HEK293 (cell line): ENCODE measurements at regions not wholly inside any gene's neighbourhood (a gene's known extent, or its start where the extent isn't known, plus 50 kb on each side); places are given as distances from the start of the nearest gene placed in this dataset.
A peak's percentile ranks its signal among the peaks of the same experiment; 100 is the strongest.

Source experiments
- CTCF ChIA-PET: fragments of 350-600 bp; formaldehyde crosslinking; extraction: SDS; loops from one replicate; lab custom pipeline; 2021; ENCODE audit warnings: antibody characterized with exemption; lab: Yijun Ruan, JAX
- POLR2A ChIA-PET: fragments of 300-600 bp; formaldehyde crosslinking; extraction: SDS; loops from one replicate; lab custom pipeline; 2020; ENCODE audit warnings: antibody characterized with exemption, inconsistent platforms; lab: Yijun Ruan, JAX
- H3K27ac ChIP-seq: fragments of 200-500 bp; sonication (Bioruptor generic); 2 replicates; pipeline ENCODE4 v1.5.1; 2014; ENCODE audit warnings: low read depth, low read length, control low read depth, inconsistent platforms; ENCODE audit errors: extremely low read depth
- H3K36me3 ChIP-seq, 2 experiments: fragments of 200-500 bp in 1 of 2; sonication (Bioruptor generic) in 1 of 2; 1 replicate in 1 of 2; 2 replicates in 1 of 2; pipeline ENCODE4 v1.5.1; 2014 to 2017; ENCODE audit warnings: inconsistent platforms in 2 of 2, low read length in 2 of 2; ENCODE audit not compliant: control insufficient read depth in 2 of 2, insufficient read depth in 1 of 2
- H3K4me1 ChIP-seq: fragments of 200-500 bp; sonication (Bioruptor generic); 2 replicates; pipeline ENCODE4 v1.5.1; 2014; ENCODE audit warnings: mild to moderate bottlenecking, low read length, inconsistent platforms; ENCODE audit not compliant: control insufficient read depth, insufficient read depth
- H3K4me3 ChIP-seq: 2 replicates; pipeline ENCODE4 v1.5.1; 2011; ENCODE audit warnings: low read depth, mild to moderate bottlenecking, control low read depth, low read length, moderate library complexity
- H3K9me3 ChIP-seq: fragments of 200-500 bp; sonication (Bioruptor generic); 2 replicates; pipeline ENCODE4 v1.5.1; 2014; ENCODE audit warnings: low read depth, low read length, inconsistent platforms; ENCODE audit not compliant: control insufficient read depth, insufficient read depth
- GLIS1 ChIP-seq: fragments of 450-650 bp; formaldehyde crosslinking; IDR thresholded peaks from 2 replicates; pipeline ENCODE4 v1.5.1; 2016; ENCODE audit warnings: missing biosample characterization, missing genetic modification characterization
- KLF9 ChIP-seq: fragments of 450-650 bp; formaldehyde crosslinking; IDR thresholded peaks from 2 replicates; pipeline ENCODE4 v1.5.1; 2016; ENCODE audit warnings: missing biosample characterization, missing genetic modification characterization, low read depth
- SCRT2 ChIP-seq: fragments of 450-650 bp; formaldehyde crosslinking; IDR thresholded peaks from 2 replicates; pipeline ENCODE4 v1.5.1; 2016; ENCODE audit warnings: missing biosample characterization, missing genetic modification characterization
- YY2 ChIP-seq: fragments of 450-650 bp; formaldehyde crosslinking; IDR thresholded peaks from 2 replicates; pipeline ENCODE4 v1.5.1; 2016; ENCODE audit warnings: missing biosample characterization, missing genetic modification characterization
- ZBTB17 ChIP-seq: fragments of 450-650 bp; formaldehyde crosslinking; IDR thresholded peaks from 2 replicates; pipeline ENCODE4 v1.5.1; 2016; ENCODE audit warnings: missing biosample characterization, missing genetic modification characterization
- ZEB2 ChIP-seq: fragments of 450-650 bp; formaldehyde crosslinking; IDR thresholded peaks from 2 replicates; pipeline ENCODE4 v1.5.1; 2016; ENCODE audit warnings: missing biosample characterization, missing genetic modification characterization
- ZNF174 ChIP-seq: fragments of 450-650 bp; formaldehyde crosslinking; IDR thresholded peaks from 2 replicates; pipeline ENCODE4 v1.5.0; 2017; ENCODE audit warnings: missing biosample characterization, mild to moderate bottlenecking, missing genetic modification characterization
- ZNF292 ChIP-seq: fragments of 450-650 bp; formaldehyde crosslinking; IDR thresholded peaks from 2 replicates; pipeline ENCODE4 v1.5.1; 2016; ENCODE audit warnings: low read depth, missing biosample characterization, missing genetic modification characterization, borderline replicate concordance
- ZNF530 ChIP-seq: fragments of 450-650 bp; formaldehyde crosslinking; IDR thresholded peaks from 2 replicates; pipeline ENCODE4 v1.5.1; 2016; ENCODE audit warnings: low read depth, missing biosample characterization, missing genetic modification characterization
- ZNF549 ChIP-seq: fragments of 450-650 bp; IDR thresholded peaks from 2 replicates; pipeline ENCODE4 v1.5.1; 2018; ENCODE audit warnings: missing biosample characterization, missing genetic modification characterization, mild to moderate bottlenecking, inconsistent platforms, moderate library complexity
- ZNF558 ChIP-seq: fragments of 450-650 bp; formaldehyde crosslinking; IDR thresholded peaks from 2 replicates; pipeline ENCODE4 v1.5.1; 2016; ENCODE audit warnings: missing biosample characterization, missing genetic modification characterization
- ZNF843 ChIP-seq: fragments of 450-650 bp; formaldehyde crosslinking; IDR thresholded peaks from 2 replicates; pipeline ENCODE4 v1.5.1; 2016; ENCODE audit warnings: missing biosample characterization, missing genetic modification characterization
- ZSCAN16 ChIP-seq: fragments of 450-650 bp; formaldehyde crosslinking; IDR thresholded peaks from 2 replicates; pipeline ENCODE4 v1.5.1; 2016; ENCODE audit warnings: missing biosample characterization, missing genetic modification characterization
- ZSCAN23 ChIP-seq: fragments of 450-650 bp; formaldehyde crosslinking; IDR thresholded peaks from 2 replicates; pipeline ENCODE4 v1.5.1; 2016; ENCODE audit warnings: missing biosample characterization, missing genetic modification characterization
- TF ChIP-seq, protein P1 (sequence below): fragments of 450-650 bp; formaldehyde crosslinking; IDR thresholded peaks from 2 replicates; pipeline ENCODE4 v1.5.1; 2016; ENCODE audit warnings: missing biosample characterization, missing genetic modification characterization
- TF ChIP-seq, protein P2 (sequence below): fragments of 450-650 bp; formaldehyde crosslinking; IDR thresholded peaks from 2 replicates; pipeline ENCODE4 v1.5.1; 2017; ENCODE audit warnings: missing biosample characterization, missing genetic modification characterization
- TF ChIP-seq, protein P3 (sequence below): fragments of 450-650 bp; formaldehyde crosslinking; IDR thresholded peaks from 2 replicates; pipeline ENCODE4 v1.5.1; 2016; ENCODE audit warnings: missing biosample characterization, missing genetic modification characterization
- TF ChIP-seq, protein P4 (sequence below): fragments of 450-650 bp; formaldehyde crosslinking; IDR thresholded peaks from 2 replicates; pipeline ENCODE4 v1.5.1; 2016; ENCODE audit warnings: missing biosample characterization, missing genetic modification characterization

DNA sequence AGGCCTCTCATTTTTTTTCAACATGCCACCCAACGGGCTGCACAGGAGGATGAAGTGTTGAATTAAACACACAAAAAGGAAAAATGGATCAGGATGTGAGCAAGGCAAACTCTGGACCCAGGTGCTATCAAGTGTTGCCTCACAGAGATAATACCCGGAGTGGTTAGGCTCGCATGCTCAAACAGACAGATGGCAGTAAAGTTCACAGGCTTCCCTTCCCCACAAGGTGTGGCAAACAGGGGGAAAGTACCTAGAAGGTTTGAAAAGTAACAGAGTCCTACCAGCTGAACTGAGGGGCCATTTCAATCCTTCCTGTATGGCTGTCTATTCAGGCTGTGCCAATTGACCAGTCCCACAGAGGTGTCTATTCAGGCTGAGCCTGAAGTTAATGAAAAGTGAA lies 123.9 kb upstream of the GC start:
- Histone ChIP-seq H3K36me3 (no peaks in the 10 kb centered on the region), H3K4me1 (no peaks in the 10 kb centered on the region), H3K27ac (no peak overlapping the region), H3K9me3 (no peaks in the 10 kb centered on the region), H3K4me3 (no peak overlapping the region)
- ChIA-PET CTCF (interaction anchor here (0.6 kb wide), 1 partner anchor 9 kb away, joined by 5 read pairs; no protein-coding TSS in a partner anchor), POLR2A (no interaction called here)
- TF ChIP-seq SCRT2 (tag by site-specific recombination) (no peak), ZSCAN16 (tag by site-specific recombination) (no peak)
- TF ChIP-seq, protein P1, sequence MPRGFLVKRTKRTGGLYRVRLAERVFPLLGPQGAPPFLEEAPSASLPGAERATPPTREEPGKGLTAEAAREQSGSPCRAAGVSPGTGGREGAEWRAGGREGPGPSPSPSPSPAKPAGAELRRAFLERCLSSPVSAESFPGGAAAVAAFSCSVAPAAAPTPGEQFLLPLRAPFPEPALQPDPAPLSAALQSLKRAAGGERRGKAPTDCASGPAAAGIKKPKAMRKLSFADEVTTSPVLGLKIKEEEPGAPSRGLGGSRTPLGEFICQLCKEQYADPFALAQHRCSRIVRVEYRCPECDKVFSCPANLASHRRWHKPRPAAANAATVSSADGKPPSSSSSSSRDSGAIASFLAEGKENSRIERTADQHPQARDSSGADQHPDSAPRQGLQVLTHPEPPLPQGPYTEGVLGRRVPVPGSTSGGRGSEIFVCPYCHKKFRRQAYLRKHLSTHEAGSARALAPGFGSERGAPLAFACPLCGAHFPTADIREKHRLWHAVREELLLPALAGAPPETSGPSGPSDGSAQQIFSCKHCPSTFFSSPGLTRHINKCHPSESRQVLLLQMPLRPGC: no peak

DNA sequence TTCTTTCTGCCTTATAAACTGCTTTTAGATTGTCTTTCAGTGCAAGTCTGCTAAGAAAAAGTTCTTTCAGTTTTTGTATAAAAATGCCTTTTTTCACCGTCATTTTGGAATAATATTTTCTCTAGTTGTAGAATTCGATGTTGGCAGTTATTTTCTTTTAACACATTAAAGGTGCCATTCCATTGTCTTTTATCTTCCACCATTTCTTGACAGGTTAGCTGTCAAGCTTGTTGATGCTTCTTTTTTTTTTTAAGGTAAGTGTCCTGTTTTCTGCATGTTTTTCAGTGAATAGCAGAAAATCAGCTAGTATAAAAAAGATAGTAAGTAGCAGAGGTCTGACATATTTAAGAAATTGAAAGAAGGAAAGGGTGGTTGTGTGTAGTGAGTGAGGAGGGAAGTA lies 118.5 kb upstream of the NPFFR2 start:
- Histone ChIP-seq H3K27ac (no peak overlapping the region), H3K36me3 (no peaks in the 10 kb centered on the region), H3K4me1 (no peaks in the 10 kb centered on the region), H3K9me3 (no peaks in the 10 kb centered on the region), H3K4me3 (no peak overlapping the region)
- ChIA-PET POLR2A (interaction anchor here (0.6 kb wide), 1 partner anchor 1116 kb away, joined by 3 read pairs; no protein-coding TSS in a partner anchor), CTCF (no interaction called here)
- TF ChIP-seq ZNF558 (tag by site-specific recombination) (no peak), ZEB2 (tag by site-specific recombination) (no peak), YY2 (tag by site-specific recombination) (no peak)

DNA sequence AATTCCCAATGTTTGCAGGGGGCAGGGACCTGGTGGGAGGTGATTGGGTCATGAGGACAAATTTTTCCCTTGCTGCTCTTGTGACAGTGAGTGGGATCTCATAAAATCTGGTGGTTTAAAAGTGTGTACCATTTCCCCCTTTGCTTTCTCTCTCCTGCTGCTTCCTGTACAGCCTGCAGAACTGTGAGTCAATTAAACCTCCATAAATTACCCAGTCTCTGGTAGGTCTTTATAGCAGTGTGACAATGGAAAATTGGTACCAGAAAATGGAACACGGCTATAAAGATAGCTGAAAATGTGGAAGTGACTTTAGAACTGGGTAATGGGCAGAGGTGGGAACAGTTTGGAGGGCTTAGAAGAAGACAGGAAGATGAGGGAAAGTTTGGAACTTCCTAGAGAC lies 108.7 kb upstream of the NPFFR2 start:
- TF ChIP-seq, protein P2, sequence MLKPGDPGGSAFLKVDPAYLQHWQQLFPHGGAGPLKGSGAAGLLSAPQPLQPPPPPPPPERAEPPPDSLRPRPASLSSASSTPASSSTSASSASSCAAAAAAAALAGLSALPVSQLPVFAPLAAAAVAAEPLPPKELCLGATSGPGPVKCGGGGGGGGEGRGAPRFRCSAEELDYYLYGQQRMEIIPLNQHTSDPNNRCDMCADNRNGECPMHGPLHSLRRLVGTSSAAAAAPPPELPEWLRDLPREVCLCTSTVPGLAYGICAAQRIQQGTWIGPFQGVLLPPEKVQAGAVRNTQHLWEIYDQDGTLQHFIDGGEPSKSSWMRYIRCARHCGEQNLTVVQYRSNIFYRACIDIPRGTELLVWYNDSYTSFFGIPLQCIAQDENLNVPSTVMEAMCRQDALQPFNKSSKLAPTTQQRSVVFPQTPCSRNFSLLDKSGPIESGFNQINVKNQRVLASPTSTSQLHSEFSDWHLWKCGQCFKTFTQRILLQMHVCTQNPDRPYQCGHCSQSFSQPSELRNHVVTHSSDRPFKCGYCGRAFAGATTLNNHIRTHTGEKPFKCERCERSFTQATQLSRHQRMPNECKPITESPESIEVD (tag by site-specific recombination): no peak
- TF ChIP-seq GLIS1 (tag by site-specific recombination): peak; percentile 24
- no peaks in the 10 kb centered on the region for H3K9me3 ChIP-seq
- CTCF ChIA-PET: interaction anchor here (0.7 kb wide), 1 partner anchor 286 kb away, joined by 3 read pairs; no protein-coding TSS in a partner anchor
- H3K4me3 ChIP-seq: no peak overlapping the region
- no peaks in the 10 kb centered on the region for H3K4me1 ChIP-seq
- no peak overlapping the region for H3K27ac ChIP-seq
- POLR2A ChIA-PET: no interaction called here
- no peaks in the 10 kb centered on the region for H3K36me3 ChIP-seq

DNA sequence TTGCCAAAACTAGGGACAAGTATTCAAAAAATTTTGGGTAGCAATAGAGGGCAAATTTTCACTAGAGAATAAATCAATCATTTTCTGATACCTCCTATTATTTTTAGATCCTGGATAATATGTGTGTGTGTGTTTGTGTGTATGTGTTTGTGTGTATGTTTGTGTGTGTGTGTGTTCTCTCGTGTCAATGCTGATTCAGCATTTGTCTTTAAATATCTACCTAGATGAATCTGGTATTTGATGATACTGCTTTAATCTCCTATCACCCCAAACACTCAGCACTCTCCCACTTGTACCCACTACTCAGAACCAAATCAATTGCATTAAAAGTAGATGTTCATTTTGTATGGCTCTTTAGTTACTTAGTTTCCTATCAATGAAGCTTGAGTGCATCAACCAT lies 101.3 kb upstream of the NPFFR2 start:
- Histone ChIP-seq H3K4me3 (no peak overlapping the region), H3K4me1 (no peaks in the 10 kb centered on the region), H3K9me3 (no peaks in the 10 kb centered on the region), H3K36me3 (no peaks in the 10 kb centered on the region), H3K27ac (no peak overlapping the region)
- ChIA-PET POLR2A (no interaction called here), CTCF (no interaction called here)
- no peak for TF ChIP-seq ZNF174 (tag by site-specific recombination)
- TF ChIP-seq ZNF843: no peak
- no peak for TF ChIP-seq ZNF530

DNA sequence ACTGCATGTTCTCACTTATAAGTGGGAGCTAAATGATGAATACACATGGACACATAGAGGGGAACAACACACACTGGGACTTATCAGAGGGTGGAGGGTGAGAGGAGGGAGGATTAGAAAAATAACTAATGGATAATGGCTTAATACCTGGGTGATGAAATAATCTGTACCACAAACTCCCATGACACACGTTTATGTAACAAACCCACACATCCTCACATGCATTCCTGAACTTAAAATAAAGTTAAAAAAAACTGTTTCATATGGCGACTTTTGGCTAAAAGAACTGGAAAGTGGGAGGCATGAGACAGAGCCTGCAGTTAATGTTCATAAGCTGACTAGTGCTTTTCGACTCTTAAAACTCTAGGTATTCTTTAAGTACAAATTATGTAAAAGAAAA lies 98.9 kb upstream of the NPFFR2 start:
- POLR2A ChIA-PET: no interaction called here

More for the DNA sequence above, 98.9 kb upstream of the NPFFR2 start:
- H3K36me3 ChIP-seq: no peaks in the 10 kb centered on the region
- TF ChIP-seq KLF9 (tag by site-specific recombination): no peak
- TF ChIP-seq ZBTB17 (tag by site-specific recombination): no peak
- no peak for TF ChIP-seq ZSCAN23 (tag by site-specific recombination)
- TF ChIP-seq, protein P3, sequence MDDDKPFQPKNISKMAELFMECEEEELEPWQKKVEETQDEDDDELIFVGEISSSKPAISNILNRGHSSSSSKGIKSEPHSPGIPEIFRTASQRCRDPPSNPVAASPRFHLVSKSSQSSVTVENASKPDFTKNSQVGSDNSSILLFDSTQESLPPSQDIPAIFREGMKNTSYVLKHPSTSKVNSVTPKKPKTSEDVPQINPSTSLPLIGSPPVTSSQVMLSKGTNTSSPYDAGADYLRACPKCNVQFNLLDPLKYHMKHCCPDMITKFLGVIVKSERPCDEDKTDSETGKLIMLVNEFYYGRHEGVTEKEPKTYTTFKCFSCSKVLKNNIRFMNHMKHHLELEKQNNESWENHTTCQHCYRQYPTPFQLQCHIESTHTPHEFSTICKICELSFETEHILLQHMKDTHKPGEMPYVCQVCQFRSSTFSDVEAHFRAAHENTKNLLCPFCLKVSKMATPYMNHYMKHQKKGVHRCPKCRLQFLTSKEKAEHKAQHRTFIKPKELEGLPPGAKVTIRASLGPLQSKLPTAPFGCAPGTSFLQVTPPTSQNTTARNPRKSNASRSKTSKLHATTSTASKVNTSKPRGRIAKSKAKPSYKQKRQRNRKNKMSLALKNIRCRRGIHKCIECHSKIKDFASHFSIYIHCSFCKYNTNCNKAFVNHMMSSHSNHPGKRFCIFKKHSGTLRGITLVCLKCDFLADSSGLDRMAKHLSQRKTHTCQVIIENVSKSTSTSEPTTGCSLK (tag by site-specific recombination): no peak
- no peak for TF ChIP-seq ZNF549 (tag by site-specific recombination)
- TF ChIP-seq, protein P4, sequence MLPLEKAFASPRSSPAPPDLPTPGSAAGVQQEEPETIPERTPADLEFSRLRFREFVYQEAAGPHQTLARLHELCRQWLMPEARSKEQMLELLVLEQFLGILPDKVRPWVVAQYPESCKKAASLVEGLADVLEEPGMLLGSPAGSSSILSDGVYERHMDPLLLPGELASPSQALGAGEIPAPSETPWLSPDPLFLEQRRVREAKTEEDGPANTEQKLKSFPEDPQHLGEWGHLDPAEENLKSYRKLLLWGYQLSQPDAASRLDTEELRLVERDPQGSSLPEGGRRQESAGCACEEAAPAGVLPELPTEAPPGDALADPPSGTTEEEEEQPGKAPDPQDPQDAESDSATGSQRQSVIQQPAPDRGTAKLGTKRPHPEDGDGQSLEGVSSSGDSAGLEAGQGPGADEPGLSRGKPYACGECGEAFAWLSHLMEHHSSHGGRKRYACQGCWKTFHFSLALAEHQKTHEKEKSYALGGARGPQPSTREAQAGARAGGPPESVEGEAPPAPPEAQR: no peak
- TF ChIP-seq ZNF292: no peak
- CTCF ChIA-PET: no interaction called here
- no peak overlapping the region for H3K27ac ChIP-seq
- H3K9me3 ChIP-seq: no peaks in the 10 kb centered on the region
- no peak overlapping the region for H3K4me3 ChIP-seq
- H3K4me1 ChIP-seq: no peaks in the 10 kb centered on the region
